ENCODE measurements at regions not wholly inside any gene's neighbourhood (a gene's known extent, or its start where the extent isn't known, plus 50 kb on each side); places are given as distances from the start of the nearest gene placed in this dataset.

DNA sequence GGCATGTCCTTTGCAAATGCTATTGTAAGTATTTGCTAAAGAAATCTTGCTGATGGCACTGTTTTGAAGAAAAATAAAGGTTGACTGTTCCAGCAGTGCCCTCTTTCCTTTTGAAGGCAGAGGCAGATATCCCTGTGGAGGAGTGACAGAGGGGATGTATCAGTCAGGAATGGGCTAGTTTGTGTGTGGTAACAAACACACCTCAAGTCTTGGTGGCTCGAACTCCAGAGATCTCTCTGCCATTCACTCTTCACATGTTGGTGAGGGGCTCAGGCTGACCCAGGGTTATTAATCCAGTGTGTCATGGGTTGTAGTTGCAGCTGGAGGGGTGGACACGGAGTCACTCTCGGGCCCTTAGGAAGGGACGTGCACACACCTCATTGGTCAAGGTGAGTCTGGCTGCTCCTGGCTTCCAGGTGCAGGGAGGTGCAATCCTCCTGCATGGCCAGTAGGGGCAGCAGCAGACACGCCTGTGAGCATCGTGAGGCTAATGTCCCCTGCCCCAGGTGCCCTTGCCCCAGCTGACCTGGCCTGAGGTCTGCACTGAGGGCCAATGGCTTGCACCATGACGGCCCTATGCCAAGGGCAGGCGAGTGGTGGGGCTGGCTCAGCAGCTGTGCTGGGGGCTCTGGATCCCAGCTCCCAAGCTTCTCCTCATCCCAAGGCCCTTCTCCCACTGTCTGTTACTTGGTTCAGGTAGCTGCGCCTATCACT, 146.5 kb downstream of the ASB1 start:
- TF ChIP-seq, protein P1, sequence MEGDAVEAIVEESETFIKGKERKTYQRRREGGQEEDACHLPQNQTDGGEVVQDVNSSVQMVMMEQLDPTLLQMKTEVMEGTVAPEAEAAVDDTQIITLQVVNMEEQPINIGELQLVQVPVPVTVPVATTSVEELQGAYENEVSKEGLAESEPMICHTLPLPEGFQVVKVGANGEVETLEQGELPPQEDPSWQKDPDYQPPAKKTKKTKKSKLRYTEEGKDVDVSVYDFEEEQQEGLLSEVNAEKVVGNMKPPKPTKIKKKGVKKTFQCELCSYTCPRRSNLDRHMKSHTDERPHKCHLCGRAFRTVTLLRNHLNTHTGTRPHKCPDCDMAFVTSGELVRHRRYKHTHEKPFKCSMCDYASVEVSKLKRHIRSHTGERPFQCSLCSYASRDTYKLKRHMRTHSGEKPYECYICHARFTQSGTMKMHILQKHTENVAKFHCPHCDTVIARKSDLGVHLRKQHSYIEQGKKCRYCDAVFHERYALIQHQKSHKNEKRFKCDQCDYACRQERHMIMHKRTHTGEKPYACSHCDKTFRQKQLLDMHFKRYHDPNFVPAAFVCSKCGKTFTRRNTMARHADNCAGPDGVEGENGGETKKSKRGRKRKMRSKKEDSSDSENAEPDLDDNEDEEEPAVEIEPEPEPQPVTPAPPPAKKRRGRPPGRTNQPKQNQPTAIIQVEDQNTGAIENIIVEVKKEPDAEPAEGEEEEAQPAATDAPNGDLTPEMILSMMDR (IDR thresholded peaks at IDR 0.05) = peak; percentile 39 to 61 (median 53)
- no peak for TF ChIP-seq EP300 (IDR thresholded peaks at IDR 0.05; ENCODE audit: low read depth)
- no peak for TF ChIP-seq POLR2AphosphoS5 (IDR thresholded peaks at IDR 0.05)
- TF ChIP-seq POLR2A (IDR thresholded peaks at IDR 0.05) = no peak

All from transverse colon (tissue), 4 donors.